PC-3 (cell line): ENCODE measurements at regions not wholly inside any gene's neighbourhood (a gene's known extent, or its start where the extent isn't known, plus 50 kb on each side); places are given as distances from the start of the nearest gene placed in this dataset.

Experiments used
- EZH2 ChIP-seq: fragments of 300-600 bp; sonication (generic); IDR thresholded peaks from one replicate; pipeline ENCODE4 v1.6.1; 2017; ENCODE audit warnings: antibody characterized with exemption, mild to moderate bottlenecking, low read length; ENCODE audit not compliant: unreplicated experiment
- EZH2phosphoT487 ChIP-seq: fragments of 300-600 bp; sonication (generic); IDR thresholded peaks from 2 replicates; pipeline ENCODE4 v1.6.1; 2018; ENCODE audit warnings: mild to moderate bottlenecking, antibody characterized with exemption, low read length, borderline replicate concordance
- TF ChIP-seq, protein P1 (sequence below): fragments of 300-600 bp; sonication (generic); conservative IDR thresholded peaks from 2 replicates; pipeline ENCODE4 v1.5.1; 2017; ENCODE audit warnings: antibody characterized with exemption, low read depth, mild to moderate bottlenecking, low read length

DNA sequence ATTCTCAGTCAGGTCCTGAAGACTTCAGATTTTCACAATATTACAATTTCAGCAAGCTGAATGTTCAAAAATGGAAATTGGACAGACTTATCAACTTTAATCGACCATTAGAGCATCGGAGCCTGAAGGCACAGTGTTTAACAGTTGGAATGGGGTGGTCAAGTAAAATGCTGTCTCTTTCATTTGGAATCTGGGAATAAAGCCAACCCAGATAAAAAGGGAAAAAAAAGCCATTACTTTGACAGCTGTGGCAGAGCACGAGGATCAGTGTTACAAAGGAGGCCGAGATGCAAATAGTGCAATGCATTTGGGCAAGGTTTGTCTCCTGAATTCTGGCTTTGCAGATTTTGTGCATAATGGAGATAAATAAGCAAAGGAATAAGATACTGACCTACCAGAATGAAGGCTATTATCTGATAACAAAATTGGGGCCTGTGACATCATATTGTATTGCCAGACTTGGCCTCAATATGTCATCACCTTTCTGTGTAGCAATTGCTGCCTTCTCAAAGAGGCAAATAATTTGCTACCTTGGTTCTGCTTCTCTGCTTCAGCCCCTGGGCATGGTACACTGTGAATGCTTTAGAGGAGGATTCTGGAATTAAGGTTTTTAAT, 277.5 kb upstream of the KLHL29 start:
- TF ChIP-seq, protein P1, sequence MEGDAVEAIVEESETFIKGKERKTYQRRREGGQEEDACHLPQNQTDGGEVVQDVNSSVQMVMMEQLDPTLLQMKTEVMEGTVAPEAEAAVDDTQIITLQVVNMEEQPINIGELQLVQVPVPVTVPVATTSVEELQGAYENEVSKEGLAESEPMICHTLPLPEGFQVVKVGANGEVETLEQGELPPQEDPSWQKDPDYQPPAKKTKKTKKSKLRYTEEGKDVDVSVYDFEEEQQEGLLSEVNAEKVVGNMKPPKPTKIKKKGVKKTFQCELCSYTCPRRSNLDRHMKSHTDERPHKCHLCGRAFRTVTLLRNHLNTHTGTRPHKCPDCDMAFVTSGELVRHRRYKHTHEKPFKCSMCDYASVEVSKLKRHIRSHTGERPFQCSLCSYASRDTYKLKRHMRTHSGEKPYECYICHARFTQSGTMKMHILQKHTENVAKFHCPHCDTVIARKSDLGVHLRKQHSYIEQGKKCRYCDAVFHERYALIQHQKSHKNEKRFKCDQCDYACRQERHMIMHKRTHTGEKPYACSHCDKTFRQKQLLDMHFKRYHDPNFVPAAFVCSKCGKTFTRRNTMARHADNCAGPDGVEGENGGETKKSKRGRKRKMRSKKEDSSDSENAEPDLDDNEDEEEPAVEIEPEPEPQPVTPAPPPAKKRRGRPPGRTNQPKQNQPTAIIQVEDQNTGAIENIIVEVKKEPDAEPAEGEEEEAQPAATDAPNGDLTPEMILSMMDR, result no peak
- TF ChIP-seq EZH2phosphoT487 (no peak), EZH2 (no peak)
